ENCODE measurements at regions not wholly inside any gene's neighbourhood (a gene's known extent, or its start where the extent isn't known, plus 50 kb on each side); places are given as distances from the start of the nearest gene placed in this dataset.

GRCh38 chr15:93283854-93284253, 194.8 kb upstream of the RGMA start:
- Mint-ChIP-seq H3K4me3 (no peak overlapping the region), H3K27me3 (ENCODE audit: insufficient read depth) (no peaks in the 10 kb centered on the region), H3K36me3 (ENCODE audit: low read depth) (no peaks in the 10 kb centered on the region), H3K9me3 (no peaks in the 10 kb centered on the region), H3K4me1 (peaks cover 40% of the 10 kb centered on the region), H3K27ac (no peak overlapping the region)
- Histone ChIP-seq H3K9ac (ENCODE audit: extremely low read depth, low read length, poor library complexity, severe bottlenecking) (no peak overlapping the region), H3K27ac (ENCODE audit: low read depth, low read length) (no peak overlapping the region), H3K4me3 (ENCODE audit: low read length) (no peak overlapping the region), H3K36me3 (ENCODE audit: control insufficient read depth, insufficient read depth, low read length) (no peaks in the 10 kb centered on the region), H3K27me3 (ENCODE audit: control insufficient read depth, insufficient read depth, low read length, poor library complexity, severe bottlenecking) (no peaks in the 10 kb centered on the region), H3K9me3 (ENCODE audit: control insufficient read depth, low read length) (no peaks in the 10 kb centered on the region), H3K4me1 (ENCODE audit: control insufficient read depth, insufficient read depth, low read length) (peaks cover 13% of the 10 kb centered on the region)
- 62 to 71% methylated on average over 4 of the region's 4 CpGs for WGBS, 2 experiments (ENCODE audit: insufficient coverage in 1 of 2, insufficient read length in 1 of 2)
- no peak for DNase-seq
- no peak for TF ChIP-seq CTCF (conservative IDR thresholded peaks at IDR 0.05)

GRCh38 chr15:93282808-93283207, 193.8 kb upstream of the RGMA start:
- Histone ChIP-seq H3K4me3 (ENCODE audit: low read length) (no peak overlapping the region), H3K27me3 (ENCODE audit: control insufficient read depth, insufficient read depth, low read length, poor library complexity, severe bottlenecking) (no peaks in the 10 kb centered on the region), H3K9me3 (ENCODE audit: control insufficient read depth, low read length) (no peaks in the 10 kb centered on the region), H3K27ac (ENCODE audit: low read depth, low read length) (no peak overlapping the region), H3K4me1 (ENCODE audit: control insufficient read depth, insufficient read depth, low read length) (peaks cover 13% of the 10 kb centered on the region), H3K9ac (ENCODE audit: extremely low read depth, low read length, poor library complexity, severe bottlenecking) (no peak overlapping the region), H3K36me3 (ENCODE audit: control insufficient read depth, insufficient read depth, low read length) (no peaks in the 10 kb centered on the region)
- Mint-ChIP-seq H3K36me3 (ENCODE audit: low read depth) (no peaks in the 10 kb centered on the region), H3K4me1 (peaks cover 45% of the 10 kb centered on the region), H3K27ac (no peak overlapping the region), H3K4me3 (no peak overlapping the region), H3K27me3 (ENCODE audit: insufficient read depth) (no peaks in the 10 kb centered on the region), H3K9me3 (no peaks in the 10 kb centered on the region)
- DNase-seq: no peak
- TF ChIP-seq CTCF (conservative IDR thresholded peaks at IDR 0.05): no peak
- WGBS, 2 experiments (ENCODE audit: insufficient coverage in 1 of 2, insufficient read length in 1 of 2): 88 to 92% methylated on average over 2 to 3 of the region's 3 CpGs

- no peak overlapping the region for H3K27ac ChIP-seq (ENCODE audit: low read depth, low read length)
- H3K27ac Mint-ChIP-seq: peak overlapping the region; percentile 85
- no peaks in the 10 kb centered on the region for H3K9me3 Mint-ChIP-seq
- H3K9ac ChIP-seq (ENCODE audit: extremely low read depth, low read length, poor library complexity, severe bottlenecking): no peak overlapping the region
- DNase-seq: peak; percentile 43
- H3K36me3 ChIP-seq (ENCODE audit: control insufficient read depth, insufficient read depth, low read length): no peaks in the 10 kb centered on the region
- 82 to 94% methylated on average over 2 to 3 of the region's 3 CpGs for WGBS, 2 experiments (ENCODE audit: insufficient coverage in 1 of 2, insufficient read length in 1 of 2)
- no peak overlapping the region for H3K4me3 ChIP-seq (ENCODE audit: low read length)
- H3K9me3 ChIP-seq (ENCODE audit: control insufficient read depth, low read length): no peaks in the 10 kb centered on the region
- no peak for TF ChIP-seq CTCF (conservative IDR thresholded peaks at IDR 0.05)
- no peaks in the 10 kb centered on the region for H3K27me3 Mint-ChIP-seq (ENCODE audit: insufficient read depth)
- peaks cover 40% of the 10 kb centered on the region for H3K4me1 Mint-ChIP-seq
- no peak overlapping the region for H3K4me3 Mint-ChIP-seq
- H3K4me1 ChIP-seq (ENCODE audit: control insufficient read depth, insufficient read depth, low read length): peaks cover 6% of the 10 kb centered on the region
- no peaks in the 10 kb centered on the region for H3K27me3 ChIP-seq (ENCODE audit: control insufficient read depth, insufficient read depth, low read length, poor library complexity, severe bottlenecking)
- H3K36me3 Mint-ChIP-seq (ENCODE audit: low read depth): no peaks in the 10 kb centered on the region
These were observed 189.8 kb upstream of the RGMA start for GRCh38 chr15:93278783-93279182.

Measured in endodermal cell (in vitro differentiated cells).